Ishikawa (cell line): ENCODE measurements at regions not wholly inside any gene's neighbourhood (a gene's known extent, or its start where the extent isn't known, plus 50 kb on each side); places are given as distances from the start of the nearest gene placed in this dataset.

Experiments used
- CEBPB ChIP-seq: IDR thresholded peaks from 2 replicates; pipeline ENCODE4 v1.6.1; 2012
- EGR1 ChIP-seq: IDR thresholded peaks from 2 replicates; pipeline ENCODE4 v1.6.1; 2012
- MAX ChIP-seq: IDR thresholded peaks from 2 replicates; pipeline ENCODE4 v1.6.1; 2012
- NFIC ChIP-seq: IDR thresholded peaks from 2 replicates; pipeline ENCODE4 v1.6.1; 2012
- RAD21 ChIP-seq: IDR thresholded peaks from 2 replicates; pipeline ENCODE4 v1.6.1; 2012; ENCODE audit warnings: low read depth
- TAF1 ChIP-seq: IDR thresholded peaks from 2 replicates; pipeline ENCODE4 v1.6.1; 2012; ENCODE audit warnings: low read depth, mild to moderate bottlenecking
- TCF12 ChIP-seq: IDR thresholded peaks from 2 replicates; pipeline ENCODE4 v1.6.1; 2012; ENCODE audit warnings: low read depth
- YY1 ChIP-seq: IDR thresholded peaks from 2 replicates; pipeline ENCODE4 v1.6.1; 2012; ENCODE audit warnings: low read depth
- TF ChIP-seq, protein P1 (sequence below): IDR thresholded peaks from 2 replicates; pipeline ENCODE4 v1.6.1; 2012; ENCODE audit warnings: low read depth, mild to moderate bottlenecking

- TF ChIP-seq, protein P1, sequence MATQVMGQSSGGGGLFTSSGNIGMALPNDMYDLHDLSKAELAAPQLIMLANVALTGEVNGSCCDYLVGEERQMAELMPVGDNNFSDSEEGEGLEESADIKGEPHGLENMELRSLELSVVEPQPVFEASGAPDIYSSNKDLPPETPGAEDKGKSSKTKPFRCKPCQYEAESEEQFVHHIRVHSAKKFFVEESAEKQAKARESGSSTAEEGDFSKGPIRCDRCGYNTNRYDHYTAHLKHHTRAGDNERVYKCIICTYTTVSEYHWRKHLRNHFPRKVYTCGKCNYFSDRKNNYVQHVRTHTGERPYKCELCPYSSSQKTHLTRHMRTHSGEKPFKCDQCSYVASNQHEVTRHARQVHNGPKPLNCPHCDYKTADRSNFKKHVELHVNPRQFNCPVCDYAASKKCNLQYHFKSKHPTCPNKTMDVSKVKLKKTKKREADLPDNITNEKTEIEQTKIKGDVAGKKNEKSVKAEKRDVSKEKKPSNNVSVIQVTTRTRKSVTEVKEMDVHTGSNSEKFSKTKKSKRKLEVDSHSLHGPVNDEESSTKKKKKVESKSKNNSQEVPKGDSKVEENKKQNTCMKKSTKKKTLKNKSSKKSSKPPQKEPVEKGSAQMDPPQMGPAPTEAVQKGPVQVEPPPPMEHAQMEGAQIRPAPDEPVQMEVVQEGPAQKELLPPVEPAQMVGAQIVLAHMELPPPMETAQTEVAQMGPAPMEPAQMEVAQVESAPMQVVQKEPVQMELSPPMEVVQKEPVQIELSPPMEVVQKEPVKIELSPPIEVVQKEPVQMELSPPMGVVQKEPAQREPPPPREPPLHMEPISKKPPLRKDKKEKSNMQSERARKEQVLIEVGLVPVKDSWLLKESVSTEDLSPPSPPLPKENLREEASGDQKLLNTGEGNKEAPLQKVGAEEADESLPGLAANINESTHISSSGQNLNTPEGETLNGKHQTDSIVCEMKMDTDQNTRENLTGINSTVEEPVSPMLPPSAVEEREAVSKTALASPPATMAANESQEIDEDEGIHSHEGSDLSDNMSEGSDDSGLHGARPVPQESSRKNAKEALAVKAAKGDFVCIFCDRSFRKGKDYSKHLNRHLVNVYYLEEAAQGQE, result no peak
- TF ChIP-seq TAF1, result no peak
- TF ChIP-seq EGR1, result no peak
- no peak for TF ChIP-seq CEBPB
- no peak for TF ChIP-seq TCF12
- no peak for TF ChIP-seq RAD21
- TF ChIP-seq YY1, result no peak
- TF ChIP-seq MAX, result no peak
- no peak for TF ChIP-seq NFIC
These were observed 552.8 kb downstream of the BCL11A start for GRCh38 chr2:60000686-60001085.
